Ishikawa (cell line): ENCODE measurements at regions not wholly inside any gene's neighbourhood (a gene's known extent, or its start where the extent isn't known, plus 50 kb on each side); places are given as distances from the start of the nearest gene placed in this dataset.

Experiments
- CEBPB ChIP-seq: IDR thresholded peaks from 2 replicates; pipeline ENCODE4 v1.6.1; 2012
- EGR1 ChIP-seq: IDR thresholded peaks from 2 replicates; pipeline ENCODE4 v1.6.1; 2012
- EP300 ChIP-seq: IDR thresholded peaks from 2 replicates; pipeline ENCODE4 v1.6.1; 2012; ENCODE audit warnings: borderline replicate concordance
- FOXM1 ChIP-seq: IDR thresholded peaks from 2 replicates; pipeline ENCODE4 v1.6.1; 2012; ENCODE audit warnings: low read depth, borderline replicate concordance
- NFIC ChIP-seq: IDR thresholded peaks from 2 replicates; pipeline ENCODE4 v1.6.1; 2012
- RAD21 ChIP-seq: IDR thresholded peaks from 2 replicates; pipeline ENCODE4 v1.6.1; 2012; ENCODE audit warnings: low read depth
- TAF1 ChIP-seq: IDR thresholded peaks from 2 replicates; pipeline ENCODE4 v1.6.1; 2012; ENCODE audit warnings: low read depth, mild to moderate bottlenecking
- TCF12 ChIP-seq: IDR thresholded peaks from 2 replicates; pipeline ENCODE4 v1.6.1; 2012; ENCODE audit warnings: low read depth
- TF ChIP-seq, protein P1 (sequence below): IDR thresholded peaks from 2 replicates; pipeline ENCODE4 v1.6.1; 2012
- TF ChIP-seq, protein P2 (sequence below): IDR thresholded peaks from 2 replicates; pipeline ENCODE4 v1.6.1; 2012; ENCODE audit warnings: low read depth, mild to moderate bottlenecking

DNA sequence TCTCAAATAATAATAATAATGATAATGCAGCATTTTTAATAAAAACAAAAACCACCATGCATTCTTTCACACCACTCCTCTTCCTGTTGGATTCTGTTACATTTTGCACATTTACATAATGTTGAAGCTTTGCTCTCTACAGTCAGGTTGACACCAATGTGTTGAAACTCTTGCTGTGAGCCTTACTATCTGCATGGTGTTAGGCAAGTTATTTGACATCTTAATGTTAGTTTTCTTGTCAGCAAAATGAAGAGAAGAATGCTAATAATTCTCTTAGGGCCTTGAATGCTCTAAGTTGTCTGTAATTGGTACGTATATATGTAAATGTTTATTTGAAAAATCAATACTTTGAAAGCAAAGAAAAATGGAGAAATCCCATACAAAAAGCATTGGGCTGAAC, 525.5 kb upstream of the PTGER4 start:
- TF ChIP-seq NFIC (no peak), TAF1 (no peak), CEBPB (no peak), FOXM1 (no peak), RAD21 (no peak), EGR1 (no peak), TCF12 (no peak), EP300 (no peak)
- TF ChIP-seq, protein P1, sequence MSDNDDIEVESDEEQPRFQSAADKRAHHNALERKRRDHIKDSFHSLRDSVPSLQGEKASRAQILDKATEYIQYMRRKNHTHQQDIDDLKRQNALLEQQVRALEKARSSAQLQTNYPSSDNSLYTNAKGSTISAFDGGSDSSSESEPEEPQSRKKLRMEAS = no peak
- TF ChIP-seq, protein P2, sequence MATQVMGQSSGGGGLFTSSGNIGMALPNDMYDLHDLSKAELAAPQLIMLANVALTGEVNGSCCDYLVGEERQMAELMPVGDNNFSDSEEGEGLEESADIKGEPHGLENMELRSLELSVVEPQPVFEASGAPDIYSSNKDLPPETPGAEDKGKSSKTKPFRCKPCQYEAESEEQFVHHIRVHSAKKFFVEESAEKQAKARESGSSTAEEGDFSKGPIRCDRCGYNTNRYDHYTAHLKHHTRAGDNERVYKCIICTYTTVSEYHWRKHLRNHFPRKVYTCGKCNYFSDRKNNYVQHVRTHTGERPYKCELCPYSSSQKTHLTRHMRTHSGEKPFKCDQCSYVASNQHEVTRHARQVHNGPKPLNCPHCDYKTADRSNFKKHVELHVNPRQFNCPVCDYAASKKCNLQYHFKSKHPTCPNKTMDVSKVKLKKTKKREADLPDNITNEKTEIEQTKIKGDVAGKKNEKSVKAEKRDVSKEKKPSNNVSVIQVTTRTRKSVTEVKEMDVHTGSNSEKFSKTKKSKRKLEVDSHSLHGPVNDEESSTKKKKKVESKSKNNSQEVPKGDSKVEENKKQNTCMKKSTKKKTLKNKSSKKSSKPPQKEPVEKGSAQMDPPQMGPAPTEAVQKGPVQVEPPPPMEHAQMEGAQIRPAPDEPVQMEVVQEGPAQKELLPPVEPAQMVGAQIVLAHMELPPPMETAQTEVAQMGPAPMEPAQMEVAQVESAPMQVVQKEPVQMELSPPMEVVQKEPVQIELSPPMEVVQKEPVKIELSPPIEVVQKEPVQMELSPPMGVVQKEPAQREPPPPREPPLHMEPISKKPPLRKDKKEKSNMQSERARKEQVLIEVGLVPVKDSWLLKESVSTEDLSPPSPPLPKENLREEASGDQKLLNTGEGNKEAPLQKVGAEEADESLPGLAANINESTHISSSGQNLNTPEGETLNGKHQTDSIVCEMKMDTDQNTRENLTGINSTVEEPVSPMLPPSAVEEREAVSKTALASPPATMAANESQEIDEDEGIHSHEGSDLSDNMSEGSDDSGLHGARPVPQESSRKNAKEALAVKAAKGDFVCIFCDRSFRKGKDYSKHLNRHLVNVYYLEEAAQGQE = no peak
